HEK293T (cell line): ENCODE measurements at regions not wholly inside any gene's neighbourhood (a gene's known extent, or its start where the extent isn't known, plus 50 kb on each side); places are given as distances from the start of the nearest gene placed in this dataset.
A peak's percentile ranks its signal among the peaks of the same experiment; 100 is the strongest.

ENCODE experiments used
- CTCF ChIA-PET: fragments of 350-600 bp; formaldehyde crosslinking; extraction: SDS; loops from one replicate; lab custom pipeline; 2021; ENCODE audit warnings: antibody characterized with exemption, inconsistent platforms; lab: Yijun Ruan, JAX
- POLR2A ChIA-PET: fragments of 350-600 bp; formaldehyde crosslinking; extraction: SDS; loops from one replicate; lab custom pipeline; 2020; ENCODE audit warnings: antibody characterized with exemption, inconsistent platforms; lab: Yijun Ruan, JAX
- DNase-seq: peaks from one replicate; pipeline ENCODE4 v3.0.0; 2012; ENCODE audit warnings: mixed read lengths; ENCODE audit errors: extremely low spot score
- ARNT ChIP-seq: fragments of 450-650 bp; IDR thresholded peaks from 2 replicates; pipeline ENCODE4 v1.6.1; 2017; ENCODE audit warnings: mild to moderate bottlenecking
- BHLHE40 ChIP-seq: fragments of 450-650 bp; IDR thresholded peaks from 2 replicates; pipeline ENCODE4 v1.6.1; 2016; ENCODE audit warnings: mild to moderate bottlenecking, moderate library complexity, borderline replicate concordance
- CTBP1 ChIP-seq: fragments of 450-650 bp; IDR thresholded peaks from 2 replicates; pipeline ENCODE4 v1.6.1; 2016; ENCODE audit warnings: borderline replicate concordance
- ELF4 ChIP-seq: fragments of 450-650 bp; IDR thresholded peaks from 2 replicates; pipeline ENCODE4 v1.6.1; 2017; ENCODE audit warnings: antibody characterized with exemption
- FOXA1 ChIP-seq: fragments of 450-650 bp; IDR thresholded peaks from 2 replicates; pipeline ENCODE4 v1.6.1; 2016; ENCODE audit warnings: mild to moderate bottlenecking
- FOXK2 ChIP-seq: fragments of 450-650 bp; IDR thresholded peaks from 2 replicates; pipeline ENCODE4 v1.6.1; 2016; ENCODE audit warnings: mild to moderate bottlenecking
- FOXM1 ChIP-seq: fragments of 450-650 bp; IDR thresholded peaks from 2 replicates; pipeline ENCODE4 v1.6.1; 2017; ENCODE audit warnings: mild to moderate bottlenecking, borderline replicate concordance
- HDGF ChIP-seq: fragments of 450-650 bp; IDR thresholded peaks from 2 replicates; pipeline ENCODE4 v1.6.1; 2017; ENCODE audit warnings: antibody characterized with exemption, borderline replicate concordance
- L3MBTL2 ChIP-seq: fragments of 450-650 bp; conservative IDR thresholded peaks from 2 replicates; pipeline ENCODE4 v1.6.1; 2016; ENCODE audit warnings: mild to moderate bottlenecking
- LEF1 ChIP-seq: fragments of 450-650 bp; IDR thresholded peaks from 2 replicates; pipeline ENCODE4 v1.6.1; 2017; ENCODE audit warnings: mild to moderate bottlenecking, borderline replicate concordance
- NFRKB ChIP-seq: fragments of 450-650 bp; IDR thresholded peaks from 2 replicates; pipeline ENCODE4 v1.6.1; 2016; ENCODE audit warnings: mild to moderate bottlenecking, moderate library complexity
- PKNOX1 ChIP-seq: fragments of 450-650 bp; IDR thresholded peaks from 2 replicates; pipeline ENCODE4 v1.6.1; 2016
- SP1 ChIP-seq: fragments of 450-650 bp; IDR thresholded peaks from 2 replicates; pipeline ENCODE4 v1.6.1; 2017
- SUZ12 ChIP-seq: fragments of 450-650 bp; IDR thresholded peaks from 2 replicates; pipeline ENCODE4 v1.6.1; 2016; ENCODE audit warnings: mild to moderate bottlenecking
- TARDBP ChIP-seq: fragments of 450-650 bp; IDR thresholded peaks from 2 replicates; pipeline ENCODE4 v1.6.1; 2016
- ZNF384 ChIP-seq: fragments of 450-650 bp; IDR thresholded peaks from 2 replicates; pipeline ENCODE4 v1.6.1; 2016

- POLR2A ChIA-PET: no interaction called here
- no peak for TF ChIP-seq PKNOX1
- TF ChIP-seq ELF4: no peak
- no peak for TF ChIP-seq FOXM1
- TF ChIP-seq SP1: no peak
- no peak for TF ChIP-seq LEF1
- TF ChIP-seq TARDBP: no peak
- TF ChIP-seq ZNF384: no peak
- no peak for TF ChIP-seq FOXA1
- TF ChIP-seq NFRKB: no peak
- TF ChIP-seq HDGF: no peak
- no peak for TF ChIP-seq SUZ12
- no peak for TF ChIP-seq BHLHE40
- TF ChIP-seq FOXK2: no peak
- TF ChIP-seq CTBP1: no peak
- no peak for TF ChIP-seq L3MBTL2
- no peak for TF ChIP-seq ARNT
- CTCF ChIA-PET: no interaction called here
- DNase-seq: no peak
Observed at GRCh38 chr15:79230766-79231165, 51.8 kb upstream of the ANKRD34C start.

- DNase-seq: no peak
- ChIA-PET POLR2A (no interaction called here), CTCF (interaction anchor here (1.2 kb wide), 1 partner anchor 9 kb away, joined by 3 read pairs; no protein-coding TSS in a partner anchor)
- TF ChIP-seq L3MBTL2: no peak
- TF ChIP-seq TARDBP: no peak
- TF ChIP-seq ARNT: no peak
- no peak for TF ChIP-seq FOXK2
- TF ChIP-seq PKNOX1: no peak
- no peak for TF ChIP-seq BHLHE40
- no peak for TF ChIP-seq FOXA1
- no peak for TF ChIP-seq SUZ12
- no peak for TF ChIP-seq CTBP1
- TF ChIP-seq LEF1: no peak
- TF ChIP-seq NFRKB: no peak
Observed at GRCh38 chr15:79222808-79223207, 59.7 kb upstream of the ANKRD34C start.

- ChIA-PET CTCF (interaction anchor here (1.2 kb wide), 1 partner anchor 8 kb away, joined by 3 read pairs; no protein-coding TSS in a partner anchor), POLR2A (no interaction called here)
- TF ChIP-seq BHLHE40: no peak
- TF ChIP-seq TARDBP: no peak
- TF ChIP-seq LEF1: no peak
- no peak for TF ChIP-seq ZNF384
- no peak for TF ChIP-seq FOXK2
- no peak for TF ChIP-seq FOXM1
- TF ChIP-seq ARNT: no peak
- TF ChIP-seq CTBP1: no peak
- TF ChIP-seq ELF4: no peak
- TF ChIP-seq NFRKB: no peak
- TF ChIP-seq SP1: no peak
- no peak for TF ChIP-seq HDGF
- TF ChIP-seq SUZ12: no peak
- no peak for TF ChIP-seq PKNOX1
- TF ChIP-seq L3MBTL2: no peak
- TF ChIP-seq FOXA1: no peak
- no peak for DNase-seq
Observed at GRCh38 chr15:79221696-79222095, 60.8 kb upstream of the ANKRD34C start.

- ChIA-PET POLR2A (no interaction called here), CTCF (no interaction called here)
- DNase-seq: no peak
- TF ChIP-seq HDGF: no peak
- no peak for TF ChIP-seq BHLHE40
- no peak for TF ChIP-seq TARDBP
- TF ChIP-seq CTBP1: no peak
- no peak for TF ChIP-seq FOXM1
- no peak for TF ChIP-seq LEF1
- no peak for TF ChIP-seq ELF4
- TF ChIP-seq ZNF384: no peak
- no peak for TF ChIP-seq NFRKB
- TF ChIP-seq SUZ12: no peak
Observed at GRCh38 chr15:79219393-79220056, 63.0 kb upstream of the ANKRD34C start.

GRCh38 chr15:79218588-79219200, 63.8 kb upstream of the ANKRD34C start:
- TF ChIP-seq TARDBP (no peak), LEF1 (no peak), SUZ12 (no peak), CTBP1 (no peak), BHLHE40 (no peak), ELF4 (no peak), FOXA1 (no peak), HDGF (no peak), L3MBTL2 (no peak), ARNT (no peak), SP1 (no peak), FOXK2 (no peak), ZNF384 (no peak), NFRKB (no peak), PKNOX1 (no peak), FOXM1 (no peak)
- DNase-seq: peak; percentile 48
- POLR2A ChIA-PET: no interaction called here
- CTCF ChIA-PET: no interaction called here
